Endothelial cell of umbilical vein (primary cell): ENCODE measurements at regions not wholly inside any gene's neighbourhood (a gene's known extent, or its start where the extent isn't known, plus 50 kb on each side); places are given as distances from the start of the nearest gene placed in this dataset.

Experiments
- BruUV-seq: library from RNA; stranded (reverse); fragments of 400-500 nt; replicated peaks from 2 replicates; lab custom pipeline; 2021; lab: Mats Ljungman, UMichigan
- CTCF ChIA-PET: fragments of 300-600, 350-600 bp; sonication (Branson Sonifier 250); formaldehyde crosslinking; loops from one replicate; lab custom pipeline; 2021; ENCODE audit warnings: antibody characterized with exemption, inconsistent platforms; lab: Charles Lee
- POLR2A ChIA-PET: fragments of 300-600, 350-600 bp; sonication (Branson Sonifier 250); formaldehyde crosslinking; loops from one replicate; lab custom pipeline; 2021; ENCODE audit warnings: antibody characterized with exemption, inconsistent platforms; lab: Charles Lee
- DNase-seq: peaks from one replicate; pipeline ENCODE4 v3.0.0-alpha.2; 2011; ENCODE audit warnings: low read depth, low spot score
- FAIRE-seq: peaks from 2 replicates; lab custom pipeline; 2011; peaks lifted over from hg19 to GRCh38; lab: Jason Lieb, UNC
- H2AFZ ChIP-seq: 2 replicates; pipeline ENCODE4 v1.6.0; 2012; ENCODE audit warnings: low read depth, low read length, control low read depth, inconsistent platforms
- H3K27ac ChIP-seq: 2 replicates; pipeline ENCODE4 v1.5.1; 2011; ENCODE audit warnings: low read depth, mild to moderate bottlenecking, control low read depth, low read length, moderate library complexity; ENCODE audit not compliant: insufficient read depth
- H3K27me3 ChIP-seq, 2 experiments: 2 replicates each; pipeline versions ENCODE4 v1.6.0 to v1.6.1; 2011; ENCODE audit warnings: low read length in 2 of 2, mixed read lengths in 1 of 2; ENCODE audit not compliant: control insufficient read depth in 2 of 2, insufficient read depth in 2 of 2
- H3K36me3 ChIP-seq, 2 experiments: 2 replicates in 1 of 2; 3 replicates in 1 of 2; pipeline ENCODE4 v1.5.1; 2011; ENCODE audit warnings: low read length in 2 of 2, mild to moderate bottlenecking in 1 of 2, moderate library complexity in 1 of 2; ENCODE audit not compliant: control insufficient read depth in 2 of 2, insufficient read depth in 2 of 2; ENCODE audit errors: extremely low read depth in 1 of 2
- H3K4me1 ChIP-seq: 3 replicates; pipeline ENCODE4 v1.5.1; 2011; ENCODE audit warnings: mild to moderate bottlenecking, low read length; ENCODE audit not compliant: control insufficient read depth, insufficient read depth; ENCODE audit errors: extremely low read depth
- H3K4me2 ChIP-seq: 2 replicates; pipeline ENCODE4 v1.6.1; 2011; ENCODE audit warnings: low read length, control low read depth, mixed read lengths; ENCODE audit not compliant: insufficient read depth
- H3K4me3 ChIP-seq, 3 experiments: fragments of 200-600 bp in 1 of 3; sonication (generic), shearing (Covaris generic) in 1 of 3; replicated peaks in 1 of 3; 2 replicates each; pipeline ENCODE4 v1.5.1; 2011 to 2016; ENCODE audit warnings: control low read depth in 3 of 3, low read length in 3 of 3, mild to moderate bottlenecking in 2 of 3, inconsistent platforms in 1 of 3, low read depth in 1 of 3, moderate library complexity in 1 of 3; ENCODE audit not compliant: insufficient read depth in 1 of 3
- H3K79me2 ChIP-seq: 2 replicates; pipeline ENCODE4 v1.6.0; 2012; ENCODE audit warnings: low read length, inconsistent platforms; ENCODE audit not compliant: control insufficient read depth, insufficient read depth
- H3K9ac ChIP-seq: replicated peaks from 2 replicates; pipeline ENCODE3; 2011; ENCODE audit warnings: low read length, control low read depth; ENCODE audit not compliant: insufficient read depth; ENCODE audit errors: extremely low read depth
- H3K9me1 ChIP-seq: replicated peaks from 3 replicates; pipeline ENCODE4 v1.6.0; 2011; ENCODE audit warnings: mild to moderate bottlenecking, low read length; ENCODE audit not compliant: control insufficient read depth, insufficient read depth; ENCODE audit errors: extremely low read depth
- H3K9me3 ChIP-seq: replicated peaks from 2 replicates; pipeline ENCODE4 v1.5.1; 2012; ENCODE audit warnings: low read length, inconsistent platforms; ENCODE audit not compliant: control insufficient read depth, insufficient read depth
- H4K20me1 ChIP-seq: replicated peaks from 2 replicates; pipeline ENCODE3; 2011; ENCODE audit warnings: mild to moderate bottlenecking, low read length; ENCODE audit not compliant: control insufficient read depth, insufficient read depth; ENCODE audit errors: extremely low read depth
- EZH2 ChIP-seq: IDR thresholded peaks from 2 replicates; pipeline ENCODE4 v1.6.1; 2012; ENCODE audit warnings: borderline replicate concordance, low read depth, mild to moderate bottlenecking, moderate library complexity, low read length, inconsistent platforms; ENCODE audit not compliant: severe bottlenecking
- FOS ChIP-seq: IDR thresholded peaks from 2 replicates; pipeline ENCODE4 v1.6.1; 2011; ENCODE audit warnings: mild to moderate bottlenecking, low read length, moderate library complexity, borderline replicate concordance; ENCODE audit not compliant: insufficient read depth
- GATA2 ChIP-seq: IDR thresholded peaks from 2 replicates; pipeline ENCODE4 v1.7.0; 2011; ENCODE audit warnings: low read depth, mild to moderate bottlenecking, moderate library complexity, mixed read lengths, low read length; ENCODE audit not compliant: insufficient read length, insufficient read depth
- JUN ChIP-seq: IDR thresholded peaks from 2 replicates; pipeline ENCODE4 v1.6.1; 2011; ENCODE audit warnings: borderline replicate concordance, low read depth; ENCODE audit not compliant: insufficient read length, insufficient read depth
- MYC ChIP-seq: IDR thresholded peaks from one replicate; pipeline ENCODE4 v1.6.1; 2011; ENCODE audit warnings: mild to moderate bottlenecking, low read depth, low read length
- POLR2A ChIP-seq: IDR thresholded peaks from 2 replicates; pipeline ENCODE4 v1.6.1; 2012; ENCODE audit warnings: low read depth, mild to moderate bottlenecking, control low read depth, low read length
- POLR2AphosphoS5 ChIP-seq: IDR thresholded peaks from 2 replicates; pipeline ENCODE4 v1.6.1; 2012; ENCODE audit warnings: low read depth, mild to moderate bottlenecking, control low read depth, low read length, moderate library complexity; ENCODE audit not compliant: insufficient read depth
- dilution Hi-C: fragments of 300-500 bp; cut with MboI; formaldehyde crosslinking; loops from one replicate; pipeline ENCODE4 v1.15.0; 2019; ENCODE audit warnings: low sequenced_read_pairs; ENCODE audit not compliant: extremely low pct_ligation_motif_present
- intact Hi-C: fragments of 100-400 bp; cut with micrococcal nuclease; formaldehyde crosslinking; loops from one replicate; pipeline ENCODE4 v1.10.0; 2022
- TF ChIP-seq, protein P1 (sequence below), 2 donors: IDR thresholded peaks; 1 replicate in 1 of 2; 2 replicates in 1 of 2; pipeline ENCODE4 v1.5.1; 2011; ENCODE audit warnings: low read length in 2 of 2, mild to moderate bottlenecking in 2 of 2, moderate library complexity in 2 of 2, control low read depth in 1 of 2, inconsistent platforms in 1 of 2, low read depth in 1 of 2; ENCODE audit not compliant: insufficient read depth in 1 of 2; ENCODE audit errors: extremely low read depth in 1 of 2
- TF ChIP-seq, protein P2 (sequence below): IDR thresholded peaks from 2 replicates; pipeline ENCODE4 v1.6.1; 2011; ENCODE audit not compliant: insufficient read depth, insufficient read length

DNA sequence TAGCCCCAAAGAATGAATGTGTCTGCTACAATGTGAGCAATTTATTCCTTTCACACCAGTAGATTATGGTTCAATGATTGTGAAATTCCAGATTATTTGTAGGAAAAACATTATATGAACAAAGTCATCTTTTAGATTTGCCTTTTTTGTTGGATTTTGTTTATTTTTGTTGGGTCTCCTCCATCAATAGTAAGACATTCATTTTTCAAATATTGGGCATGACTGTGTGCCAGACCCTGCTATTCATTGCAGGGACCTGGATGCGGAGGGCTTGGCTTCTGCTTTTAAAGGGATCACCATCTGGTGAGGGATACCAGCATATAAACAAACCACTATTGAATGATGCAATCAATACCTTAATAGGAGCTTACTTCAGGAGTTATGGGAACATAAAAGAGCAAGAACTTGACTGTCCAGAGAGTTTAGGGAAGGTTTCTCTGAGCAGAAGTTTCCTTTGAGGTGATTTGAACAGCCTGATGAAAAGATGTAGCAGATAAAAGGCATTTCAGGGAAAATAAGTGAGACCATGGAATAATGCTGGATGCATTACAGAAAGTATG, 486.7 kb downstream of the EPHA4 start:
- DNase-seq, result no peak
- Histone ChIP-seq H3K27me3 (no peaks in the 10 kb centered on the region), H3K27ac (no peak overlapping the region), H3K4me3 (no peak overlapping the region), H3K9me3 (no peaks in the 10 kb centered on the region), H3K4me1 (peaks cover 12% of the 10 kb centered on the region), H3K36me3 (no peaks in the 10 kb centered on the region), H2AFZ (no peak overlapping the region), H3K9ac (no peak overlapping the region), H3K9me1 (no peaks in the 10 kb centered on the region), H4K20me1 (no peaks in the 10 kb centered on the region), H3K79me2 (no peaks in the 10 kb centered on the region), H3K4me2 (no peak overlapping the region)
- POLR2A ChIA-PET, result interaction anchor here (1.0 kb wide), 1 partner anchor 31 kb away, joined by 7 read pairs; no protein-coding TSS in a partner anchor
- TF ChIP-seq, protein P1, sequence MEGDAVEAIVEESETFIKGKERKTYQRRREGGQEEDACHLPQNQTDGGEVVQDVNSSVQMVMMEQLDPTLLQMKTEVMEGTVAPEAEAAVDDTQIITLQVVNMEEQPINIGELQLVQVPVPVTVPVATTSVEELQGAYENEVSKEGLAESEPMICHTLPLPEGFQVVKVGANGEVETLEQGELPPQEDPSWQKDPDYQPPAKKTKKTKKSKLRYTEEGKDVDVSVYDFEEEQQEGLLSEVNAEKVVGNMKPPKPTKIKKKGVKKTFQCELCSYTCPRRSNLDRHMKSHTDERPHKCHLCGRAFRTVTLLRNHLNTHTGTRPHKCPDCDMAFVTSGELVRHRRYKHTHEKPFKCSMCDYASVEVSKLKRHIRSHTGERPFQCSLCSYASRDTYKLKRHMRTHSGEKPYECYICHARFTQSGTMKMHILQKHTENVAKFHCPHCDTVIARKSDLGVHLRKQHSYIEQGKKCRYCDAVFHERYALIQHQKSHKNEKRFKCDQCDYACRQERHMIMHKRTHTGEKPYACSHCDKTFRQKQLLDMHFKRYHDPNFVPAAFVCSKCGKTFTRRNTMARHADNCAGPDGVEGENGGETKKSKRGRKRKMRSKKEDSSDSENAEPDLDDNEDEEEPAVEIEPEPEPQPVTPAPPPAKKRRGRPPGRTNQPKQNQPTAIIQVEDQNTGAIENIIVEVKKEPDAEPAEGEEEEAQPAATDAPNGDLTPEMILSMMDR (IDR thresholded peaks at IDR 0.05; ENCODE audit: extremely low read depth in 1 of 2, insufficient read depth in 1 of 2, low read depth in 1 of 2, low read length in 2 of 2), result no peak
- TF ChIP-seq EZH2, result no peak
- FAIRE-seq, result no peak
- CTCF ChIA-PET, result no interaction called here
- BruUV-seq, result no TSS peak
- dilution Hi-C loops (no loop called here), intact Hi-C loops (loop anchor here (5.0 kb wide), 1 partner anchor 487 kb away; the partner anchor contains the start of gene EPHA4)

DNA sequence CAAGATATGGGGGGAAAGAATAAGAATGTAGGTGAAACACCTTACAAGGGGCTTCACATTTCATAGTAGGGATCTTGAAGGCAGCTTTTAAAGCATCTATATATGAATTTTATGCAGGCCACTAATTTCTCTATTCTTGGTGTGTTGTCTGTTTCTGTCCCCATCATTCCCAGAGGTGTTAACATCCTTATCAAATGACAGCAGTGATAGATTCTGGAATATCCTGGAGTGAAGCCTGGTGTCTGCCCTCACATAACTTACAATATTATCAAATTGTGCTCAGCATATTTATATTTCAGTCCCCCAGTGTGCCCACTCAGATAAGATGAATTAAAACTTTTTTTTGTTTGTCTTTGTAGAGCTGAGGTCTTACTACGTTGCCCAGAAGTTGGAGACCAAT, 486.2 kb downstream of the EPHA4 start:
- H3K27me3 ChIP-seq, result no peaks in the 10 kb centered on the region
- TF ChIP-seq, protein P1 (IDR thresholded peaks at IDR 0.05; ENCODE audit: extremely low read depth in 1 of 2, insufficient read depth in 1 of 2, low read depth in 1 of 2, low read length in 2 of 2), result no peak
- no peak for TF ChIP-seq EZH2
- TF ChIP-seq, protein P2, sequence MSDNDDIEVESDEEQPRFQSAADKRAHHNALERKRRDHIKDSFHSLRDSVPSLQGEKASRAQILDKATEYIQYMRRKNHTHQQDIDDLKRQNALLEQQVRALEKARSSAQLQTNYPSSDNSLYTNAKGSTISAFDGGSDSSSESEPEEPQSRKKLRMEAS, result no peak
- no peak for TF ChIP-seq GATA2
- no peak for TF ChIP-seq MYC
- no peak for TF ChIP-seq JUN
- no peak for TF ChIP-seq POLR2AphosphoS5
- TF ChIP-seq FOS, result no peak
- TF ChIP-seq POLR2A, result no peak
- DNase-seq (no peak), FAIRE-seq (no peak)
- no peaks in the 10 kb centered on the region for H3K36me3 ChIP-seq
- H2AFZ ChIP-seq, result no peak overlapping the region
- dilution Hi-C loops, result no loop called here
- POLR2A ChIA-PET, result interaction anchor here (1.0 kb wide), 1 partner anchor 31 kb away, joined by 7 read pairs; no protein-coding TSS in a partner anchor
- peaks cover 12% of the 10 kb centered on the region for H3K4me1 ChIP-seq
- BruUV-seq, result no TSS peak
- no peak overlapping the region for H3K9ac ChIP-seq
- H3K9me1 ChIP-seq, result no peaks in the 10 kb centered on the region
- CTCF ChIA-PET, result no interaction called here
- no peaks in the 10 kb centered on the region for H3K79me2 ChIP-seq
- H3K4me2 ChIP-seq, result no peak overlapping the region
- intact Hi-C loops, result loop anchor here (5.0 kb wide), 1 partner anchor 486 kb away; the partner anchor contains the start of gene EPHA4
- no peak overlapping the region for H3K4me3 ChIP-seq
- no peaks in the 10 kb centered on the region for H4K20me1 ChIP-seq
- no peak overlapping the region for H3K27ac ChIP-seq
- no peaks in the 10 kb centered on the region for H3K9me3 ChIP-seq
